ENCODE measurements at regions not wholly inside any gene's neighbourhood (a gene's known extent, or its start where the extent isn't known, plus 50 kb on each side); places are given as distances from the start of the nearest gene placed in this dataset.
A peak's percentile ranks its signal among the peaks of the same experiment; 100 is the strongest.

GRCh38 chr2:157182204-157182709 is 75.2 kb upstream of the GALNT5 start:
- WGBS, 2 experiments (ENCODE audit: extremely low coverage in 2 of 2, insufficient read length in 1 of 2), result 40% methylated on average over 1 of the region's 6 CpGs; no CpG with 5 or more reads in 1 of the 2 experiments
- intact Hi-C loops (cut with micrococcal nuclease) (loop anchor here (2.0 kb wide), 1 partner anchor 125 kb away; no protein-coding TSS in a partner anchor), dilution Hi-C loops (cut with HindIII; ENCODE audit: low sequenced_read_pairs, unreplicated experiment) (no loop called here), in situ Hi-C loops (cut with MboI; ENCODE audit: low sequenced_read_pairs) (loop anchor here (5.0 to 10.0 kb wide), 2 partner anchors 287 to 855 kb away; no protein-coding TSS in a partner anchor)
- H2BK5ac ChIP-seq (ENCODE audit: low read depth, low read length, poor library complexity, severe bottlenecking), result peak overlapping the region; percentile 96
- no peaks in the 10 kb centered on the region for H4K20me1 ChIP-seq (ENCODE audit: insufficient read depth, low read length)
- ChIA-PET POLR2A (ENCODE audit: unreplicated experiment) (interaction anchor here (0.7 kb wide), 1 partner anchor 646 kb away, joined by 3 read pairs; no protein-coding TSS in a partner anchor), CTCF (no interaction called here)
- no peaks in the 10 kb centered on the region for H3K36me3 ChIP-seq (ENCODE audit: control insufficient read depth, insufficient read depth, low read length)
- BruUV-seq (replicated peaks), result TSS peak; percentile 94
- H3K4me3 ChIP-seq (ENCODE audit: insufficient read depth, low read depth, low read length), result no peak overlapping the region
- H3K9me1 ChIP-seq (ENCODE audit: insufficient read depth, low read length), result peaks cover 6% of the 10 kb centered on the region
- peak overlapping the region; percentile 98 for H3K23ac ChIP-seq (ENCODE audit: low read depth, low read length)
- H3K4me2 ChIP-seq (ENCODE audit: low read depth, low read length), result no peak overlapping the region; the same call in 1 of the 2 replicates
- peak overlapping the region; percentile 99 for H3K14ac ChIP-seq (replicated peaks; ENCODE audit: low read depth, low read length)
- H3K56ac ChIP-seq (ENCODE audit: extremely low read depth, insufficient read depth, low read length), result peak overlapping the region; percentile 86
- H3K4me1 ChIP-seq (ENCODE audit: control insufficient read depth, insufficient read depth, low read length), result peaks cover 20% of the 10 kb centered on the region
- H4K5ac ChIP-seq (ENCODE audit: low read depth, low read length), result peak overlapping the region; percentile 95
- H2AK5ac ChIP-seq (ENCODE audit: low read depth, low read length), result peak overlapping the region; percentile 98
- H3K79me1 ChIP-seq (ENCODE audit: low read depth in 1 of 2, low read length in 2 of 2), result no peaks in the 10 kb centered on the region
- H2AK9ac ChIP-seq (replicated peaks; ENCODE audit: low read depth, low read length, poor library complexity), result peak overlapping the region; percentile 60
- H3K27ac ChIP-seq (ENCODE audit: insufficient read depth, low read length), result peak overlapping the region; percentile 92
- H3K18ac ChIP-seq (ENCODE audit: low read depth, low read length), result peak overlapping the region; percentile 96
- peak; percentile 72 for DNase-seq
- peak overlapping the region; percentile 93 for H2BK15ac ChIP-seq (ENCODE audit: low read depth, low read length)
- H3K4ac ChIP-seq (ENCODE audit: low read depth, low read length), result peak overlapping the region; percentile 100
- peak overlapping the region; percentile 100 for H4K91ac ChIP-seq (ENCODE audit: insufficient read depth, low read depth, low read length)
- peak overlapping the region; percentile 97 for H4K8ac ChIP-seq (ENCODE audit: low read depth in 2 of 2, low read length in 2 of 2)
- peak overlapping the region; percentile 30 for H3K9ac ChIP-seq (ENCODE audit: low read depth, low read length)
- no peaks in the 10 kb centered on the region for H3K27me3 ChIP-seq (ENCODE audit: control insufficient read depth, insufficient read depth, low read length)
- ATAC-seq (ENCODE audit: low read depth), result no peak; the same call in none of the 2 replicates
- H3K9me3 ChIP-seq (ENCODE audit: control insufficient read depth, insufficient read depth, low read length), result no peaks in the 10 kb centered on the region
- TF ChIP-seq POLR2A (IDR thresholded peaks at IDR 0.05; ENCODE audit: low read depth, low read length) (peak; percentile 40; the same call in 1 of the 2 replicates), FOS (IDR thresholded peaks at IDR 0.05; ENCODE audit: low read depth, low read length) (peak; percentile 20; the same call in 1 of the 2 replicates), CEBPB (IDR thresholded peaks at IDR 0.05; ENCODE audit: low read depth, low read length) (no peak)
- peak overlapping the region; percentile 100 for H2BK120ac ChIP-seq (ENCODE audit: low read depth, low read length)
- H2AFZ ChIP-seq (replicated peaks; ENCODE audit: low read length, poor library complexity), result peak overlapping the region; percentile 84
- peak overlapping the region; percentile 100 for H2BK20ac ChIP-seq (ENCODE audit: low read depth, low read length)

Data from IMR-90 (cell line).